Breast epithelium (tissue), 4 donors: ENCODE measurements at regions not wholly inside any gene's neighbourhood (a gene's known extent, or its start where the extent isn't known, plus 50 kb on each side); places are given as distances from the start of the nearest gene placed in this dataset.

ENCODE experiments used
- DNase-seq, 2 donors: peaks; one replicate each; pipeline ENCODE4 v3.0.0-alpha.2; 2019; ENCODE audit warnings: low spot score in 2 of 2
- H3K27ac ChIP-seq, 2 donors: fragments of 200-600 bp; sonication (generic) in 1 of 2; one replicate each; pipeline ENCODE4 v1.5.1; 2016 to 2019; ENCODE audit warnings: mild to moderate bottlenecking in 1 of 2
- H3K27me3 ChIP-seq, 2 donors: fragments of 200-600 bp; sonication (generic) in 1 of 2; one replicate each; pipeline versions ENCODE4 v1.5.1 to v1.6.0; 2017 to 2019; ENCODE audit warnings: control low read depth in 1 of 2, mild to moderate bottlenecking in 1 of 2
- H3K36me3 ChIP-seq: fragments of 200-600 bp; one replicate; pipeline ENCODE4 v1.5.1; 2019
- H3K4me1 ChIP-seq, 2 donors: fragments of 200-600 bp; sonication (generic); one replicate each; pipeline ENCODE4 v1.5.1; 2016 to 2019; ENCODE audit warnings: control low read depth in 1 of 2
- H3K4me3 ChIP-seq, 3 donors: fragments of 200-600 bp; sonication (generic); 1 replicate in 2 of 3; 2 replicates in 1 of 3; pipeline ENCODE4 v1.5.1; 2016 to 2019; ENCODE audit warnings: mild to moderate bottlenecking in 3 of 3, moderate library complexity in 2 of 3
- H3K9me3 ChIP-seq, 2 donors: fragments of 200-600 bp; sonication (generic) in 1 of 2; one replicate each; pipeline ENCODE4 v1.5.1; 2016 to 2019; ENCODE audit warnings: control low read depth in 1 of 2
- CTCF ChIP-seq, 3 donors: fragments of 450-650 bp; IDR thresholded peaks; one replicate each; pipeline ENCODE4 v1.5.1; 2016 to 2017; ENCODE audit warnings: antibody characterized with exemption in 3 of 3, mild to moderate bottlenecking in 3 of 3, moderate library complexity in 3 of 3
- POLR2A ChIP-seq: fragments of 450-650 bp; IDR thresholded peaks from one replicate; pipeline ENCODE4 v1.6.1; 2016; ENCODE audit warnings: antibody characterized with exemption, mild to moderate bottlenecking, moderate library complexity
- POLR2AphosphoS5 ChIP-seq, 3 donors: sonication (generic); formaldehyde crosslinking; IDR thresholded peaks; one replicate each; pipeline ENCODE4 v1.6.1; 2017; ENCODE audit warnings: antibody characterized with exemption in 3 of 3
- intact Hi-C: fragments of 100-400 bp; cut with DNase I; formaldehyde crosslinking; loops from one replicate; pipeline ENCODE4 v1.15.1; 2023; ENCODE audit warnings: low total_unique reads

GRCh38 chr5:92711956-92712355 is 869.1 kb downstream of the NR2F1-AS1 start:
- Histone ChIP-seq H3K9me3 (no peaks in the 10 kb centered on the region), H3K36me3 (no peaks in the 10 kb centered on the region), H3K27me3 (no peaks in the 10 kb centered on the region), H3K27ac (no peak overlapping the region), H3K4me1 (no peaks in the 10 kb centered on the region), H3K4me3 (no peak overlapping the region)
- intact Hi-C loops: no loop called here
- DNase-seq: no peak
- TF ChIP-seq POLR2AphosphoS5 (IDR thresholded peaks at IDR 0.05): no peak
- no peak for TF ChIP-seq CTCF (IDR thresholded peaks at IDR 0.05)
- no peak for TF ChIP-seq POLR2A

GRCh38 chr5:92704590-92704989 is 876.4 kb downstream of the NR2F1-AS1 start:
- DNase-seq: no peak
- H3K27ac ChIP-seq: no peak overlapping the region
- no peaks in the 10 kb centered on the region for H3K36me3 ChIP-seq
- no peaks in the 10 kb centered on the region for H3K27me3 ChIP-seq
- no peaks in the 10 kb centered on the region for H3K4me1 ChIP-seq
- TF ChIP-seq POLR2A: no peak
- no peak for TF ChIP-seq CTCF (IDR thresholded peaks at IDR 0.05)
- no peak for TF ChIP-seq POLR2AphosphoS5 (IDR thresholded peaks at IDR 0.05)
- H3K9me3 ChIP-seq: no peaks in the 10 kb centered on the region
- intact Hi-C loops: no loop called here
- H3K4me3 ChIP-seq: no peak overlapping the region

- Histone ChIP-seq H3K9me3 (no peaks in the 10 kb centered on the region), H3K4me1 (no peaks in the 10 kb centered on the region), H3K27me3 (no peaks in the 10 kb centered on the region), H3K36me3 (no peaks in the 10 kb centered on the region), H3K4me3 (no peak overlapping the region), H3K27ac (no peak overlapping the region)
- TF ChIP-seq POLR2A (no peak), POLR2AphosphoS5 (IDR thresholded peaks at IDR 0.05) (no peak), CTCF (IDR thresholded peaks at IDR 0.05) (no peak)
- intact Hi-C loops: no loop called here
- no peak for DNase-seq
Measured at GRCh38 chr5:92703976-92704375, 877.0 kb downstream of the NR2F1-AS1 start.

GRCh38 chr5:92695123-92696003 is 885.7 kb downstream of the NR2F1-AS1 start:
- no peak for DNase-seq
- intact Hi-C loops: no loop called here

More at GRCh38 chr5:92695123-92696003, 885.7 kb downstream of the NR2F1-AS1 start:
- Histone ChIP-seq H3K36me3 (no peaks in the 10 kb centered on the region), H3K27ac (no peak overlapping the region), H3K4me1 (no peaks in the 10 kb centered on the region), H3K27me3 (no peaks in the 10 kb centered on the region), H3K9me3 (no peaks in the 10 kb centered on the region), H3K4me3 (no peak overlapping the region)
- TF ChIP-seq POLR2A (no peak), CTCF (IDR thresholded peaks at IDR 0.05) (no peak), POLR2AphosphoS5 (IDR thresholded peaks at IDR 0.05) (no peak)
